ENCODE measurements at regions not wholly inside any gene's neighbourhood (a gene's known extent, or its start where the extent isn't known, plus 50 kb on each side); places are given as distances from the start of the nearest gene placed in this dataset.

DNA sequence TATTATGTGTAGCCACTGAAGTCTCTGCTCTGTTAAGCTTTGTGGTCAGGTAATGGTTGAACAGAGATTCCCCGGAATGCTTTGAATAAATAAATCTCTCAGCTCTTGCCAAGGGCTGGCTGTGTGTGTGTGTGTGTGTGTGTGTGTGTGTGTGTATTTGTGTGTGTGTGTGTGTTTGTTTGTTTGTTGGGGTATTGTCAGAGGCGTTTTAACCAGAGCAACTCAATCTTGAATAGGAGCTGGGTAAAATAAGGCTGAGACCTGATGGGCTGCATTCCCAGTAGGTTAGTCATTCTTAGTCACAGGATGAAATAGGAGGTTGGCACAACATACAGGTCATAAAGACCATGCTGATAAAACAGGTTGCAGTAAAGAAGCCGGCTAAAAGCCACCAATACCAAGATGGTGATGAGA, 256.2 kb upstream of the CACNA2D1 start:
- Histone ChIP-seq H3K27me3 (ENCODE audit: control insufficient read depth in 2 of 2, insufficient read depth in 2 of 2, low read length in 2 of 2) (no peaks in the 10 kb centered on the region), H3K79me2 (ENCODE audit: insufficient read depth, low read length) (no peaks in the 10 kb centered on the region), H2AFZ (ENCODE audit: insufficient read depth, low read depth, low read length, poor library complexity, severe bottlenecking) (no peak overlapping the region), H3K9ac (ENCODE audit: insufficient read depth, low read length, poor library complexity, severe bottlenecking) (no peak overlapping the region), H4K20me1 (ENCODE audit: insufficient read depth, low read length) (no peaks in the 10 kb centered on the region), H3K9me3 (replicated peaks in 1 of 2; ENCODE audit: control insufficient read depth in 1 of 2, insufficient read depth in 1 of 2, low read length in 2 of 2) (no peaks in the 10 kb centered on the region), H3K27ac (ENCODE audit: low read depth in 1 of 2, low read length in 2 of 2) (no peak overlapping the region), H3K4me3 (replicated peaks in 1 of 3; ENCODE audit: low read depth in 2 of 3, low read length in 3 of 3) (no peak overlapping the region), H3K4me2 (replicated peaks; ENCODE audit: extremely low read depth, low read length, poor library complexity, severe bottlenecking) (no peak overlapping the region), H3K4me1 (ENCODE audit: control insufficient read depth in 1 of 2, insufficient read depth in 2 of 2, low read length in 2 of 2) (no peaks in the 10 kb centered on the region), H3K36me3 (replicated peaks in 1 of 2; ENCODE audit: control insufficient read depth in 1 of 2, insufficient read depth in 2 of 2, low read length in 2 of 2) (no peaks in the 10 kb centered on the region)
- DNase-seq: no peak
- Mint-ChIP-seq H3K27me3 (ENCODE audit: low read depth in 3 of 3) (peaks cover 0 to 3% (median 0%) of the 10 kb centered on the region in 3 donors), H3K36me3 (no peaks in the 10 kb centered on the region), H3K4me3 (no peak overlapping the region), H3K27ac (no peak overlapping the region), H3K9me3 (peaks cover 0 to 5% (median 4%) of the 10 kb centered on the region in 7 donors), H3K4me1 (no peaks in the 10 kb centered on the region)
- 90% methylated on average over 2 of the region's 3 CpGs for WGBS (ENCODE audit: insufficient coverage)
- intact Hi-C loops (cut with micrococcal nuclease): no loop called here
- TF ChIP-seq, protein P1, sequence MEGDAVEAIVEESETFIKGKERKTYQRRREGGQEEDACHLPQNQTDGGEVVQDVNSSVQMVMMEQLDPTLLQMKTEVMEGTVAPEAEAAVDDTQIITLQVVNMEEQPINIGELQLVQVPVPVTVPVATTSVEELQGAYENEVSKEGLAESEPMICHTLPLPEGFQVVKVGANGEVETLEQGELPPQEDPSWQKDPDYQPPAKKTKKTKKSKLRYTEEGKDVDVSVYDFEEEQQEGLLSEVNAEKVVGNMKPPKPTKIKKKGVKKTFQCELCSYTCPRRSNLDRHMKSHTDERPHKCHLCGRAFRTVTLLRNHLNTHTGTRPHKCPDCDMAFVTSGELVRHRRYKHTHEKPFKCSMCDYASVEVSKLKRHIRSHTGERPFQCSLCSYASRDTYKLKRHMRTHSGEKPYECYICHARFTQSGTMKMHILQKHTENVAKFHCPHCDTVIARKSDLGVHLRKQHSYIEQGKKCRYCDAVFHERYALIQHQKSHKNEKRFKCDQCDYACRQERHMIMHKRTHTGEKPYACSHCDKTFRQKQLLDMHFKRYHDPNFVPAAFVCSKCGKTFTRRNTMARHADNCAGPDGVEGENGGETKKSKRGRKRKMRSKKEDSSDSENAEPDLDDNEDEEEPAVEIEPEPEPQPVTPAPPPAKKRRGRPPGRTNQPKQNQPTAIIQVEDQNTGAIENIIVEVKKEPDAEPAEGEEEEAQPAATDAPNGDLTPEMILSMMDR (IDR thresholded peaks at IDR 0.05): no peak

GRCh38 chr7:82697897-82698296, 254.3 kb upstream of the CACNA2D1 start:
- Mint-ChIP-seq H3K27me3 (ENCODE audit: low read depth in 3 of 3) (peaks cover 0 to 3% (median 0%) of the 10 kb centered on the region in 3 donors), H3K9me3 (peaks cover 0 to 5% (median 4%) of the 10 kb centered on the region in 7 donors), H3K4me3 (no peak overlapping the region), H3K27ac (no peak overlapping the region), H3K36me3 (no peaks in the 10 kb centered on the region), H3K4me1 (no peaks in the 10 kb centered on the region)
- no peaks in the 10 kb centered on the region for H3K27me3 ChIP-seq (ENCODE audit: control insufficient read depth in 2 of 2, insufficient read depth in 2 of 2, low read length in 2 of 2)
- intact Hi-C loops (cut with micrococcal nuclease): no loop called here
- no peaks in the 10 kb centered on the region for H3K79me2 ChIP-seq (ENCODE audit: insufficient read depth, low read length)
- no peak overlapping the region for H3K27ac ChIP-seq (ENCODE audit: low read depth in 1 of 2, low read length in 2 of 2)
- WGBS (ENCODE audit: insufficient coverage): no CpG with 5 or more reads among the region's 3 CpGs
- H2AFZ ChIP-seq (ENCODE audit: insufficient read depth, low read depth, low read length, poor library complexity, severe bottlenecking): no peak overlapping the region
- no peak overlapping the region for H3K4me2 ChIP-seq (replicated peaks; ENCODE audit: extremely low read depth, low read length, poor library complexity, severe bottlenecking)
- TF ChIP-seq, protein P1 (IDR thresholded peaks at IDR 0.05): no peak
- no peak overlapping the region for H3K9ac ChIP-seq (ENCODE audit: insufficient read depth, low read length, poor library complexity, severe bottlenecking)
- no peaks in the 10 kb centered on the region for H3K4me1 ChIP-seq (ENCODE audit: control insufficient read depth in 1 of 2, insufficient read depth in 2 of 2, low read length in 2 of 2)
- no peak for DNase-seq
- no peak overlapping the region for H3K4me3 ChIP-seq (replicated peaks in 1 of 3; ENCODE audit: low read depth in 2 of 3, low read length in 3 of 3)
- no peaks in the 10 kb centered on the region for H3K36me3 ChIP-seq (replicated peaks in 1 of 2; ENCODE audit: control insufficient read depth in 1 of 2, insufficient read depth in 2 of 2, low read length in 2 of 2)
- no peaks in the 10 kb centered on the region for H4K20me1 ChIP-seq (ENCODE audit: insufficient read depth, low read length)
- no peaks in the 10 kb centered on the region for H3K9me3 ChIP-seq (replicated peaks in 1 of 2; ENCODE audit: control insufficient read depth in 1 of 2, insufficient read depth in 1 of 2, low read length in 2 of 2)
